ENCODE measurements at regions not wholly inside any gene's neighbourhood (a gene's known extent, or its start where the extent isn't known, plus 50 kb on each side); places are given as distances from the start of the nearest gene placed in this dataset.
"Not testable (repeated sequence)": the region's sequence is repeated elsewhere in the genome, so short reads cannot be mapped to it uniquely, and the experiment has no call there.

GRCh38 chr11:14573539-14574057, 53.4 kb upstream of the PSMA1 start:
- H3K4me1 Mint-ChIP-seq (ENCODE audit: low read depth in 2 of 2) = peaks cover 40 to 45% of the 10 kb centered on the region in 2 donors
- DNase-seq (ENCODE audit: low spot score); H3K4me3 Mint-ChIP-seq; H3K27me3 Mint-ChIP-seq; ATAC-seq: not testable (repeated sequence)
- peaks cover 17% of the 10 kb centered on the region for H3K9me3 Mint-ChIP-seq
- peaks cover 54% of the 10 kb centered on the region for H3K36me3 Mint-ChIP-seq
- peak overlapping the region in 1 of 2 donors; percentile 65 for H3K27ac Mint-ChIP-seq

GRCh38 chr11:14577292-14577691, 57.1 kb upstream of the PSMA1 start:
- H3K4me1 Mint-ChIP-seq (ENCODE audit: low read depth in 2 of 2) = peaks cover 45 to 51% of the 10 kb centered on the region in 2 donors
- DNase-seq (ENCODE audit: low spot score) = no peak
- peaks cover 45% of the 10 kb centered on the region for H3K36me3 Mint-ChIP-seq
- H3K27me3 Mint-ChIP-seq = no peaks in the 10 kb centered on the region
- H3K27ac Mint-ChIP-seq = peak overlapping the region; percentile 91 to 94
- peak overlapping the region; percentile 81 for H3K4me3 Mint-ChIP-seq
- H3K9me3 Mint-ChIP-seq = peaks cover 15% of the 10 kb centered on the region
- peak in 1 of 2 donors; percentile 76 for ATAC-seq

DNA sequence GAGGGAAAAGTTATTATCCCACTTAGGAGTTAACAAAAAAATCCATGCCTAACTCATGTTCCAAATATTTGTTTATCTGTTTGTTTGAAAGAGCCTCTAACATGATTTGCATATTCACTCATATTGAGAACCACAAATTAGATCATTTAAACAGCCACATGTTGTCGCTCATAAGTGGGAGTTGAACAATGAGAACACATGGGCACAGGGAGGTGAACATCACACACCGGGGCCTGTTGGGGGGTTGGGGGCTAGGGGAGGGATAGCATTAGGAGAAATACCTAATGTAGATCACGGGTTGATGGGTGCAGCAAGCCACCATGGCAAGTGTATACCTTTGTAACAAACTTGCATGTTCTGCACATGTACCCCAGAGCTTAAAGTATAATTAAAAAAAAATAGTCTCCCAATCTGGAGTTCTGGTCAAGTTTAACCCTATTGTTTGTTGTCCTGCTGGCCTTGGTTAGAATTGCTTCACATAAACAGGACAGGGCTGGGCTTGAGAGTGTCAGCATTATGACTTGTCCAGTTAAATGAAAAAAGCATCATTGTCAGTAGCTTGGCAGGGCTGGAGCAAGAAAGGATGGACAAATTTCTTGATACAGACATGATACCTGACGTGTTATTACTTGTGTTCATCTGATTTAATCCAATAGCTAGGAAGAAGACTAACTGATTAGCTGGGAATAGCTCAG, 57.8 kb upstream of the PSMA1 start:
- peak overlapping the region; percentile 91 to 94 for H3K27ac Mint-ChIP-seq
- no peaks in the 10 kb centered on the region for H3K27me3 Mint-ChIP-seq
- DNase-seq (ENCODE audit: low spot score) (no peak), ATAC-seq (peak; percentile 40 to 78)
- H3K9me3 Mint-ChIP-seq = peaks cover 13% of the 10 kb centered on the region
- peak overlapping the region; percentile 81 for H3K4me3 Mint-ChIP-seq
- peaks cover 42 to 47% of the 10 kb centered on the region in 2 donors for H3K4me1 Mint-ChIP-seq (ENCODE audit: low read depth in 2 of 2)
- peaks cover 40% of the 10 kb centered on the region for H3K36me3 Mint-ChIP-seq

DNA sequence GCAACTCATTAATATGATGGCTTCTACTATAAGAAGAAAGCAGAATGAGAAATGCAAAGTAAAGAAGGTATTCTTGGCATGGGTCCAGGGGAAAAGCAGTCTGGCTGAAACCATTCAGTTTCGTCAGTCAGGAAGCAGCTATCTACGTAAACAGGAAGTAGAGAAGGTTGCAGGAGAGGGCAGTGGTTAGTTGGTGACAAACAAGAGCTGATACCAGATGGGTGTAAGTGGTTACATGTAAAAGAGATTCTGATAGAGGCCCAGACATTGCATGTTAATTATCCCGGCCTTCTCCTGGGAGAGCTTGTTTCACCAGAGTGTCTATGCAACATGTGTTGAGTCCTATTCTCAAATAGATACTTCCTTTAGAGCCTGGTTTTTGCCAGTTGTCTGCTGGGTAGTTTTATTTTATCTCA, 58.4 kb upstream of the PSMA1 start:
- ATAC-seq = peak; percentile 96 to 98
- Mint-ChIP-seq H3K4me1 (ENCODE audit: low read depth in 2 of 2) (peaks cover 48 to 52% of the 10 kb centered on the region in 2 donors), H3K4me3 (peak overlapping the region; percentile 81), H3K27ac (peak overlapping the region; percentile 91 to 94), H3K36me3 (peaks cover 41% of the 10 kb centered on the region), H3K27me3 (no peaks in the 10 kb centered on the region), H3K9me3 (peaks cover 15% of the 10 kb centered on the region)
- peak; percentile 86 for DNase-seq (ENCODE audit: low spot score)

DNA sequence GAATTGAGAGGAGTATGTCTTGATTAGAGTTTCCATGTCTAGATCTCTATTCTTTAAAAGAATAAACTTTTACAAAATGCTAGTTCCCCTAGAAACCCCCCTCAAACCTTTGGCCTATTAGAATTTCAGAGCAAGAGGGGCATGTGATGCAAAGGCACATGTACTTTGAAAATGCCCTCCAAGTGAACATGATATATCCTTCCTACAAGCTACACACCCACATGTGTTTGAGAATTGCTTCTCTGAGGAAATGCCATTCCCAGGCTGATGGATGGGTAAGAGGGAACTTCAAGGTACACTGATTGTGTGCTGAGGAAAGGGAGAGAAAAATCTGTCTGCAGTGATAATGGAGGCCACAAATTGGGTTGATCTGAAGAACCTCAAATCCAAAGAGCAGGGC, 59.5 kb upstream of the PSMA1 start:
- peak overlapping the region; percentile 20 for H3K4me3 Mint-ChIP-seq

DNA sequence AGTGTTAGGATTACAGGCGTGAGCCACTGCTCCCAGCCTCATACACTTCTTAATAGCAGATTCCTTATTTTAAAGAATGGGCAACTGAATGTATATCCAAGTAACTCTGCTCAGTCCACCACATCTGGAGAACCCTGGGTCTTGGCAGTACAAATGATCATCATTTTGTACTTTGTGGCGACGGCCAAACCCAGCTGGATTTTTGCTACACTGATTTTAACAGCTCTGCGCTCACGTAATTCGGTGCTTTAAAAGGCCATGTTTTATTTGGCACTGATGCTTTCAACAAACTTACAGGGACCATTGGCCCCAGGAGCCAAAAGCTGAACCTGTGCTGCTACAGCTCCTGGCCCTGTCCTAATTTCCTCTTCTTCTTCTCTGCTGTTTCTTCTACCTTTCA, 60.8 kb upstream of the PDE3B start:
- DNase-seq (ENCODE audit: low spot score) (no peak), ATAC-seq (no peak)
- no peak overlapping the region for H3K4me3 Mint-ChIP-seq
- peaks cover 26% of the 10 kb centered on the region for H3K36me3 Mint-ChIP-seq
- no peak overlapping the region for H3K27ac Mint-ChIP-seq
- peaks cover 0 to 3% of the 10 kb centered on the region in 2 donors for H3K27me3 Mint-ChIP-seq
- peaks cover 37 to 44% of the 10 kb centered on the region in 2 donors for H3K4me1 Mint-ChIP-seq (ENCODE audit: low read depth in 2 of 2)
- peaks cover 11% of the 10 kb centered on the region for H3K9me3 Mint-ChIP-seq

More for the DNA sequence above, 59.5 kb upstream of the PSMA1 start:
- Mint-ChIP-seq H3K27me3 (no peaks in the 10 kb centered on the region), H3K4me1 (ENCODE audit: low read depth in 2 of 2) (peaks cover 49 to 55% of the 10 kb centered on the region in 2 donors), H3K27ac (peak overlapping the region; percentile 91 to 94), H3K36me3 (peaks cover 33% of the 10 kb centered on the region), H3K9me3 (peaks cover 15% of the 10 kb centered on the region)
- DNase-seq (ENCODE audit: low spot score) (no peak), ATAC-seq (no peak)

GRCh38 chr11:14583252-14584034, 60.2 kb upstream of the PDE3B start:
- Mint-ChIP-seq H3K4me1 (ENCODE audit: low read depth in 2 of 2) (peaks cover 32 to 41% of the 10 kb centered on the region in 2 donors), H3K4me3 (no peak overlapping the region), H3K27ac (peak overlapping the region in 1 of 2 donors; percentile 76), H3K9me3 (peaks cover 11% of the 10 kb centered on the region), H3K27me3 (peaks cover 0 to 3% of the 10 kb centered on the region in 2 donors), H3K36me3 (peaks cover 26% of the 10 kb centered on the region)
- DNase-seq (ENCODE audit: low spot score) = no peak
- no peak for ATAC-seq

DNA sequence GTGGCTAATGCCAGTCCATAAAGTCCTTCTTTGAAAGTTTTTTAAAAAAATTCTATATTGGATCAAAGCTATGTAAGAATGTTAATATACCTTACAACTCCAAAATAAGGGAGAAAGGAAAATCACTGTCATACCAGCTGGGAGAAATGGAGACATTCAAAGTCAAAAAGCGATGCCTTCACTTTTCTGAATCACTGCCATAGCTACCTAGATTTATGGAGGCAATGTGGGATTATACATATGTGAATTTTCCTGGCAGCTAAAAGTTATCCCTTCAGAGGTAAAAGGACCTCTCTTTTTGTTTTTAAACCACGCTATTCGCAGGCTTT, 59.6 kb upstream of the PDE3B start:
- ATAC-seq = no peak
- H3K4me3 Mint-ChIP-seq = no peak overlapping the region
- H3K27ac Mint-ChIP-seq = peak overlapping the region in 1 of 2 donors; percentile 76
- peaks cover 11% of the 10 kb centered on the region for H3K9me3 Mint-ChIP-seq
- peaks cover 26% of the 10 kb centered on the region for H3K36me3 Mint-ChIP-seq
- DNase-seq (ENCODE audit: low spot score) = no peak
- H3K27me3 Mint-ChIP-seq = peaks cover 0 to 3% of the 10 kb centered on the region in 2 donors
- H3K4me1 Mint-ChIP-seq (ENCODE audit: low read depth in 2 of 2) = peaks cover 26 to 36% of the 10 kb centered on the region in 2 donors

GRCh38 chr11:14584595-14584994, 59.0 kb upstream of the PDE3B start:
- H3K4me3 Mint-ChIP-seq = no peak overlapping the region
- peaks cover 23 to 30% of the 10 kb centered on the region in 2 donors for H3K4me1 Mint-ChIP-seq (ENCODE audit: low read depth in 2 of 2)
- H3K9me3 Mint-ChIP-seq = peaks cover 11% of the 10 kb centered on the region
- peaks cover 0 to 3% of the 10 kb centered on the region in 2 donors for H3K27me3 Mint-ChIP-seq
- peaks cover 26% of the 10 kb centered on the region for H3K36me3 Mint-ChIP-seq
- no peak for DNase-seq (ENCODE audit: low spot score)
- peak overlapping the region; percentile 9 to 36 for H3K27ac Mint-ChIP-seq
- no peak for ATAC-seq

DNA sequence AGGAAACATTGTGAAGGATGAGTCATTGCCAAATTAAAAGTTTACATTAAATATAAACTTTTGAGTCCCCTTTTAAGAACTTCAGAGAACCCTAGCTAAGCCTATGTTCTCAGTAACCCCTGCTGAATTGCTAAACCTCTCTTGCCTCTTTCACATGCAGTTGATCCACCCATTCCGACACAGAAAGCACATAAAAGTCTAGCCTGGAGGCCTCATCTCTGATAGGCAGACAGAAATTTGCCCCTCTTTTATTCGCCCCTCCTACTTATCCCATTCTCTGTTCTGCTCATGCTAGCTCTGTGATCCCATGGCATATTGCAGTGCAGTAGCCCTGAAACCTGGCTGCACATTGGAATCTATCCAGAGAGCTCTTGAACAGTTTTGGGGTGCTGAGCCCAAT, 58.2 kb upstream of the PDE3B start:
- peaks cover 13% of the 10 kb centered on the region for H3K9me3 Mint-ChIP-seq
- peaks cover 0 to 3% of the 10 kb centered on the region in 2 donors for H3K27me3 Mint-ChIP-seq
- no peak overlapping the region for H3K27ac Mint-ChIP-seq
- no peak for ATAC-seq
- no peak overlapping the region for H3K4me3 Mint-ChIP-seq
- DNase-seq (ENCODE audit: low spot score) = no peak
- H3K36me3 Mint-ChIP-seq = peaks cover 29% of the 10 kb centered on the region
- H3K4me1 Mint-ChIP-seq (ENCODE audit: low read depth in 2 of 2) = peaks cover 21 to 29% of the 10 kb centered on the region in 2 donors

GRCh38 chr11:14587258-14587657, 56.3 kb upstream of the PDE3B start:
- Mint-ChIP-seq H3K4me1 (ENCODE audit: low read depth in 2 of 2) (peaks cover 18 to 24% of the 10 kb centered on the region in 2 donors), H3K27me3 (peaks cover 0 to 3% of the 10 kb centered on the region in 2 donors), H3K36me3 (peaks cover 27% of the 10 kb centered on the region)

DNA sequence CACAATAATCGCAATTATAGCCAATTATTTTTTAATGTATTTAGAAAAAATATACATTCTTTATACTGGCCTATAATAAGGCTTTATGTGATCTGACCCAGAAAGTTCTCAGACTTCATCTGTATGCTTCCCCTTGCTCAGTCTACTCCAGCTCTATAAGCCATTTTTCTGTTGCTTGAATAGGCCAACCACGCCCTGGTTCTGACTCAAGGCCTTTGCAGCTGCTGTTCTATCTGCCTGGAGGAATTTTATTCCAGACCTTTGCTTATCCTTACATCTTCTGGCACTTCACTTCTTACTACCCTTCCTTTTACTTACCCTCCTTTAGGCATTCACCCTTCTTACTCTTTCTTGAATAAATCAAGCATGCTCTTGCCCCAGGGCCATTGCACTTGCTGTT, 54.9 kb upstream of the PDE3B start:
- Mint-ChIP-seq H3K36me3 (peaks cover 28% of the 10 kb centered on the region), H3K27me3 (peaks cover 0 to 3% of the 10 kb centered on the region in 2 donors), H3K4me3 (no peak overlapping the region), H3K4me1 (ENCODE audit: low read depth in 2 of 2) (peaks cover 11 to 25% of the 10 kb centered on the region in 2 donors), H3K27ac (no peak overlapping the region), H3K9me3 (peaks cover 6% of the 10 kb centered on the region)
- DNase-seq (ENCODE audit: low spot score) = no peak
- ATAC-seq = no peak

More at GRCh38 chr11:14587258-14587657, 56.3 kb upstream of the PDE3B start:
- H3K4me3 Mint-ChIP-seq = no peak overlapping the region
- peaks cover 9% of the 10 kb centered on the region for H3K9me3 Mint-ChIP-seq
- H3K27ac Mint-ChIP-seq = peak overlapping the region; percentile 9 to 40
- DNase-seq (ENCODE audit: low spot score) = no peak
- no peak for ATAC-seq

- H3K27me3 Mint-ChIP-seq = peaks cover 0 to 3% of the 10 kb centered on the region in 2 donors
- H3K27ac Mint-ChIP-seq = no peak overlapping the region
- ATAC-seq (no peak), DNase-seq (ENCODE audit: low spot score) (no peak)
- H3K4me1 Mint-ChIP-seq (ENCODE audit: low read depth in 2 of 2) = peaks cover 11 to 27% of the 10 kb centered on the region in 2 donors
- peaks cover 6% of the 10 kb centered on the region for H3K9me3 Mint-ChIP-seq
- H3K36me3 Mint-ChIP-seq = peaks cover 28% of the 10 kb centered on the region
- no peak overlapping the region for H3K4me3 Mint-ChIP-seq
Measured at GRCh38 chr11:14589421-14589820, 54.2 kb upstream of the PDE3B start.

DNA sequence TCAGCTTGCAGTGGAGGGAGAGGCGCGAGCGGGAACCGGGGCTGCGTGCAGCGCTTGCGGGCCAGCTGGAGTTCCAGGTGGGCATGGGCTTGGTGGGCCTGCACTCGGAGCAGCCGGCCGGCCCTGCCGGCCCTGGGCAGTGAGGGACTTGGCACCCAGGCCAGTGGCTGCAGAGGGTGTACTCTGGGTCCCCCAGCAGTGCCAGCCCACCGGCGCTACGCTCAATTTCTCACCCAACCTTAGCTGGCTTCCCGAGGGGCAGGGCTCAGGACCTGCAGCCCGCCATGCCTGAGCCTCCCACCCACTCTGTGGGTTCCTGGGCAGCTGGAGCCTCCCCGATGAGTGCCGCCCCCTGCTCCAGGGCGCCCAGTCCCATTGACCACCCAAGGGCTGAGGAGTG, 52.6 kb upstream of the PDE3B start:
- Mint-ChIP-seq H3K4me1 (ENCODE audit: low read depth in 2 of 2) (peaks cover 15 to 23% of the 10 kb centered on the region in 2 donors), H3K36me3 (peaks cover 25% of the 10 kb centered on the region)
- not testable (repeated sequence) for H3K9me3 Mint-ChIP-seq; ATAC-seq; DNase-seq (ENCODE audit: low spot score); H3K27me3 Mint-ChIP-seq; H3K4me3 Mint-ChIP-seq; H3K27ac Mint-ChIP-seq

Measured in natural killer cell treated with Interleukin-12 subunit alpha and Interleukin-12 subunit beta and Interleukin-15 and Interleukin-18, amount 100 ng/mL, for 72 hours (primary cell).